Liver (tissue), 8 donors: ENCODE measurements at regions not wholly inside any gene's neighbourhood (a gene's known extent, or its start where the extent isn't known, plus 50 kb on each side); places are given as distances from the start of the nearest gene placed in this dataset.

Source experiments
- DNase-seq: peaks from one replicate; pipeline ENCODE4 v3.0.0-alpha.2; 2017; ENCODE audit warnings: low spot score
- H3K27ac ChIP-seq, 2 donors: one replicate each; pipeline ENCODE4 v1.7.0; 2013; ENCODE audit warnings: inconsistent platforms in 2 of 2, low read length in 2 of 2, control low read depth in 1 of 2, low read depth in 1 of 2, mild to moderate bottlenecking in 1 of 2
- H3K27me3 ChIP-seq, 4 donors: one replicate each; pipeline versions ENCODE4 v1.6.1 to v1.7.0; 2013; ENCODE audit warnings: low read length in 3 of 4, inconsistent platforms in 1 of 4, mild to moderate bottlenecking in 1 of 4, moderate library complexity in 1 of 4; ENCODE audit not compliant: control insufficient read depth in 4 of 4, insufficient read depth in 4 of 4
- H3K36me3 ChIP-seq, 4 donors: one replicate each; pipeline versions ENCODE4 v1.6.1 to v1.7.0; 2013; ENCODE audit warnings: low read length in 3 of 4, mild to moderate bottlenecking in 3 of 4, low read depth in 1 of 4, moderate library complexity in 1 of 4; ENCODE audit not compliant: control insufficient read depth in 4 of 4, insufficient read depth in 3 of 4
- H3K4me1 ChIP-seq, 4 donors: one replicate each; pipeline versions ENCODE4 v1.6.1 to v1.7.0; 2013; ENCODE audit warnings: low read length in 3 of 4, mild to moderate bottlenecking in 3 of 4, moderate library complexity in 1 of 4; ENCODE audit not compliant: control insufficient read depth in 4 of 4, insufficient read depth in 4 of 4
- H3K4me3 ChIP-seq, 3 donors: one replicate each; pipeline versions ENCODE4 v1.6.1 to v1.7.0; 2013; ENCODE audit warnings: low read length in 3 of 3, control low read depth in 1 of 3, low read depth in 1 of 3, mild to moderate bottlenecking in 1 of 3
- H3K9ac ChIP-seq, 2 donors: one replicate each; pipeline ENCODE4 v1.7.0; 2013; ENCODE audit warnings: low read length in 2 of 2, mild to moderate bottlenecking in 2 of 2, moderate library complexity in 2 of 2, control low read depth in 1 of 2, low read depth in 1 of 2
- H3K9me3 ChIP-seq, 4 donors: one replicate each; pipeline versions ENCODE4 v1.6.1 to v1.7.0; 2013; ENCODE audit warnings: low read length in 3 of 4; ENCODE audit not compliant: control insufficient read depth in 4 of 4
- EGR1 ChIP-seq, 2 donors: IDR thresholded peaks; 2 replicates each; pipeline ENCODE4 v1.6.1; 2016 to 2018; ENCODE audit warnings: antibody characterized with exemption in 2 of 2, low read depth in 2 of 2
- FOXA1 ChIP-seq: IDR thresholded peaks from 2 replicates; pipeline ENCODE4 v1.6.1; 2016; ENCODE audit warnings: antibody characterized with exemption
- FOXA2 ChIP-seq: IDR thresholded peaks from 2 replicates; pipeline ENCODE4 v1.6.1; 2016; ENCODE audit warnings: antibody characterized with exemption
- GABPA ChIP-seq, 2 donors: IDR thresholded peaks in 1 of 2; conservative IDR thresholded peaks in 1 of 2; 2 replicates each; pipeline ENCODE4 v1.6.1; 2016; ENCODE audit warnings: antibody characterized with exemption in 2 of 2, mild to moderate bottlenecking in 1 of 2, moderate library complexity in 1 of 2
- HNF4A ChIP-seq, 2 donors: conservative IDR thresholded peaks; 2 replicates each; pipeline ENCODE4 v1.6.1; 2016; ENCODE audit warnings: antibody characterized with exemption in 2 of 2, mild to moderate bottlenecking in 2 of 2
- HNF4G ChIP-seq: IDR thresholded peaks from 2 replicates; pipeline ENCODE4 v1.6.1; 2016; ENCODE audit warnings: antibody characterized with exemption
- JUND ChIP-seq, 2 donors: IDR thresholded peaks; 2 replicates each; pipeline ENCODE4 v1.6.1; 2016; ENCODE audit warnings: antibody characterized with exemption in 2 of 2
- NR2F2 ChIP-seq: IDR thresholded peaks from 2 replicates; pipeline ENCODE4 v1.6.1; 2016; ENCODE audit warnings: antibody characterized with exemption
- RAD21 ChIP-seq, 2 donors: IDR thresholded peaks; 2 replicates each; pipeline ENCODE4 v1.6.1; 2016; ENCODE audit warnings: antibody characterized with exemption in 2 of 2, mild to moderate bottlenecking in 2 of 2
- RXRA ChIP-seq, 2 donors: IDR thresholded peaks; 2 replicates each; pipeline ENCODE4 v1.6.1; 2017 to 2018; ENCODE audit warnings: antibody characterized with exemption in 2 of 2, mild to moderate bottlenecking in 1 of 2
- SP1 ChIP-seq: IDR thresholded peaks from 2 replicates; pipeline ENCODE4 v1.6.1; 2018; ENCODE audit warnings: antibody characterized with exemption, mild to moderate bottlenecking
- TAF1 ChIP-seq: conservative IDR thresholded peaks from 2 replicates; pipeline ENCODE4 v1.6.1; 2016; ENCODE audit warnings: antibody characterized with exemption, mild to moderate bottlenecking
- YY1 ChIP-seq: IDR thresholded peaks from 2 replicates; pipeline ENCODE4 v1.6.1; 2016; ENCODE audit warnings: antibody characterized with exemption, mild to moderate bottlenecking
- WGBS: extraction: QIAGEN DNeasy Blood & Tissue Kit; methylation state at CpG from one replicate; pipeline ENCODE4 v1.1.7; 2013; 5-methylcytosine and 5-hydroxymethylcytosine counted together
- TF ChIP-seq, protein P1 (sequence below): IDR thresholded peaks from 2 replicates; pipeline ENCODE4 v1.6.1; 2016; ENCODE audit warnings: antibody characterized with exemption, mild to moderate bottlenecking
- TF ChIP-seq, protein P2 (sequence below): IDR thresholded peaks from 2 replicates; pipeline ENCODE4 v1.6.1; 2016; ENCODE audit warnings: antibody characterized with exemption
- TF ChIP-seq, protein P3 (sequence below): IDR thresholded peaks from 2 replicates; pipeline ENCODE4 v1.6.1; 2016; ENCODE audit warnings: antibody characterized with exemption
- TF ChIP-seq, protein P4 (sequence below): fragments of 150-350 bp; IDR thresholded peaks from 2 replicates; pipeline ENCODE4 v1.5.1; 2017; ENCODE audit warnings: improper control_type of control experiment, low read depth, low read length; ENCODE audit not compliant: missing input control
- donor health status: healthy.
- donor health status: healthy.
- donor health status: healthy.
- donor health status: healthy.
- donor health status: healthy.

DNA sequence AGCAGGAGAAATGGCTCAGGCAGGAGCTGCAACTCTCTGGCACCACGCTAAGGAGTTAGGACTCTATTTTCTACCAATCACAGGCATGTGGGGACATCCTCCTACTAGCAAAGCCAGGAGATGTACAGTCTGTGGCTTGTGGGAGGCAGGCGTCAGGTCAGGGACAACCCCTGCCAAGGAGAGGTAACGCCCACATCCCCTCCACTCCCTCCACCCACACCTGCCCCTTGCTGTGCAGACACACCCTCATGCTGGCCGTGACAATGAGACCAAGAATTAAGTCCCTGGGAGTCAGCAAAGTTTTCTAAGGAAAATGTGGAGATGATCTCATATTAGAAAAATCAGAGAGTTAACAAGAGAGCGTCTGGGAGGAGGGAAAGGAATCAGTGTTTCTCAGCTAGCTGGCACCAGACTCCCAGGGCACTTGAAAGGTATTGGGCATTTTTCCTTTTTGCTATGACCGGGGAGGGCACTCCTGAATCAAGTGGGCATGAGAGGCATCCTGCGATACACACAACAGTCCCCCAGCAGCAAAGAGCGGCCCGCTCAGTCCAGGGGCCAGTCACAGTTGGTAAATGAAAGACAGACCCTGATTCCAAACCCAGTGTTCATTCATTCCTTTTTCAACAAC is 87.3 kb upstream of the RPL38 start:
- Histone ChIP-seq H3K4me1 (no peaks in the 10 kb centered on the region), H3K4me3 (no peak overlapping the region), H3K27me3 (peaks cover 0 to 7% (median 0%) of the 10 kb centered on the region in 4 donors), H3K9me3 (no peaks in the 10 kb centered on the region), H3K9ac (no peak overlapping the region), H3K36me3 (no peaks in the 10 kb centered on the region), H3K27ac (no peak overlapping the region)
- DNase-seq: no peak
- TF ChIP-seq GABPA (IDR thresholded peaks at IDR 0.05 in 1 of 2, conservative IDR thresholded peaks at IDR 0.05 in 1 of 2) (no peak), RXRA (IDR thresholded peaks at IDR 0.05) (no peak), RAD21 (IDR thresholded peaks at IDR 0.05) (no peak), JUND (IDR thresholded peaks at IDR 0.05) (no peak), NR2F2 (no peak), FOXA1 (no peak), EGR1 (IDR thresholded peaks at IDR 0.05; ENCODE audit: low read depth in 2 of 2) (no peak), TAF1 (no peak), FOXA2 (no peak)
- TF ChIP-seq, protein P1, sequence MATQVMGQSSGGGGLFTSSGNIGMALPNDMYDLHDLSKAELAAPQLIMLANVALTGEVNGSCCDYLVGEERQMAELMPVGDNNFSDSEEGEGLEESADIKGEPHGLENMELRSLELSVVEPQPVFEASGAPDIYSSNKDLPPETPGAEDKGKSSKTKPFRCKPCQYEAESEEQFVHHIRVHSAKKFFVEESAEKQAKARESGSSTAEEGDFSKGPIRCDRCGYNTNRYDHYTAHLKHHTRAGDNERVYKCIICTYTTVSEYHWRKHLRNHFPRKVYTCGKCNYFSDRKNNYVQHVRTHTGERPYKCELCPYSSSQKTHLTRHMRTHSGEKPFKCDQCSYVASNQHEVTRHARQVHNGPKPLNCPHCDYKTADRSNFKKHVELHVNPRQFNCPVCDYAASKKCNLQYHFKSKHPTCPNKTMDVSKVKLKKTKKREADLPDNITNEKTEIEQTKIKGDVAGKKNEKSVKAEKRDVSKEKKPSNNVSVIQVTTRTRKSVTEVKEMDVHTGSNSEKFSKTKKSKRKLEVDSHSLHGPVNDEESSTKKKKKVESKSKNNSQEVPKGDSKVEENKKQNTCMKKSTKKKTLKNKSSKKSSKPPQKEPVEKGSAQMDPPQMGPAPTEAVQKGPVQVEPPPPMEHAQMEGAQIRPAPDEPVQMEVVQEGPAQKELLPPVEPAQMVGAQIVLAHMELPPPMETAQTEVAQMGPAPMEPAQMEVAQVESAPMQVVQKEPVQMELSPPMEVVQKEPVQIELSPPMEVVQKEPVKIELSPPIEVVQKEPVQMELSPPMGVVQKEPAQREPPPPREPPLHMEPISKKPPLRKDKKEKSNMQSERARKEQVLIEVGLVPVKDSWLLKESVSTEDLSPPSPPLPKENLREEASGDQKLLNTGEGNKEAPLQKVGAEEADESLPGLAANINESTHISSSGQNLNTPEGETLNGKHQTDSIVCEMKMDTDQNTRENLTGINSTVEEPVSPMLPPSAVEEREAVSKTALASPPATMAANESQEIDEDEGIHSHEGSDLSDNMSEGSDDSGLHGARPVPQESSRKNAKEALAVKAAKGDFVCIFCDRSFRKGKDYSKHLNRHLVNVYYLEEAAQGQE: no peak
- TF ChIP-seq, protein P2, sequence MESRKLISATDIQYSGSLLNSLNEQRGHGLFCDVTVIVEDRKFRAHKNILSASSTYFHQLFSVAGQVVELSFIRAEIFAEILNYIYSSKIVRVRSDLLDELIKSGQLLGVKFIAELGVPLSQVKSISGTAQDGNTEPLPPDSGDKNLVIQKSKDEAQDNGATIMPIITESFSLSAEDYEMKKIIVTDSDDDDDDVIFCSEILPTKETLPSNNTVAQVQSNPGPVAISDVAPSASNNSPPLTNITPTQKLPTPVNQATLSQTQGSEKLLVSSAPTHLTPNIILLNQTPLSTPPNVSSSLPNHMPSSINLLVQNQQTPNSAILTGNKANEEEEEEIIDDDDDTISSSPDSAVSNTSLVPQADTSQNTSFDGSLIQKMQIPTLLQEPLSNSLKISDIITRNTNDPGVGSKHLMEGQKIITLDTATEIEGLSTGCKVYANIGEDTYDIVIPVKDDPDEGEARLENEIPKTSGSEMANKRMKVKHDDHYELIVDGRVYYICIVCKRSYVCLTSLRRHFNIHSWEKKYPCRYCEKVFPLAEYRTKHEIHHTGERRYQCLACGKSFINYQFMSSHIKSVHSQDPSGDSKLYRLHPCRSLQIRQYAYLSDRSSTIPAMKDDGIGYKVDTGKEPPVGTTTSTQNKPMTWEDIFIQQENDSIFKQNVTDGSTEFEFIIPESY: no peak
- TF ChIP-seq, protein P3, sequence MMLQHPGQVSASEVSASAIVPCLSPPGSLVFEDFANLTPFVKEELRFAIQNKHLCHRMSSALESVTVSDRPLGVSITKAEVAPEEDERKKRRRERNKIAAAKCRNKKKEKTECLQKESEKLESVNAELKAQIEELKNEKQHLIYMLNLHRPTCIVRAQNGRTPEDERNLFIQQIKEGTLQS: no peak
- TF ChIP-seq, protein P4, sequence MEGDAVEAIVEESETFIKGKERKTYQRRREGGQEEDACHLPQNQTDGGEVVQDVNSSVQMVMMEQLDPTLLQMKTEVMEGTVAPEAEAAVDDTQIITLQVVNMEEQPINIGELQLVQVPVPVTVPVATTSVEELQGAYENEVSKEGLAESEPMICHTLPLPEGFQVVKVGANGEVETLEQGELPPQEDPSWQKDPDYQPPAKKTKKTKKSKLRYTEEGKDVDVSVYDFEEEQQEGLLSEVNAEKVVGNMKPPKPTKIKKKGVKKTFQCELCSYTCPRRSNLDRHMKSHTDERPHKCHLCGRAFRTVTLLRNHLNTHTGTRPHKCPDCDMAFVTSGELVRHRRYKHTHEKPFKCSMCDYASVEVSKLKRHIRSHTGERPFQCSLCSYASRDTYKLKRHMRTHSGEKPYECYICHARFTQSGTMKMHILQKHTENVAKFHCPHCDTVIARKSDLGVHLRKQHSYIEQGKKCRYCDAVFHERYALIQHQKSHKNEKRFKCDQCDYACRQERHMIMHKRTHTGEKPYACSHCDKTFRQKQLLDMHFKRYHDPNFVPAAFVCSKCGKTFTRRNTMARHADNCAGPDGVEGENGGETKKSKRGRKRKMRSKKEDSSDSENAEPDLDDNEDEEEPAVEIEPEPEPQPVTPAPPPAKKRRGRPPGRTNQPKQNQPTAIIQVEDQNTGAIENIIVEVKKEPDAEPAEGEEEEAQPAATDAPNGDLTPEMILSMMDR: no peak
- WGBS: 47% methylated on average over 9 of the region's 9 CpGs

DNA sequence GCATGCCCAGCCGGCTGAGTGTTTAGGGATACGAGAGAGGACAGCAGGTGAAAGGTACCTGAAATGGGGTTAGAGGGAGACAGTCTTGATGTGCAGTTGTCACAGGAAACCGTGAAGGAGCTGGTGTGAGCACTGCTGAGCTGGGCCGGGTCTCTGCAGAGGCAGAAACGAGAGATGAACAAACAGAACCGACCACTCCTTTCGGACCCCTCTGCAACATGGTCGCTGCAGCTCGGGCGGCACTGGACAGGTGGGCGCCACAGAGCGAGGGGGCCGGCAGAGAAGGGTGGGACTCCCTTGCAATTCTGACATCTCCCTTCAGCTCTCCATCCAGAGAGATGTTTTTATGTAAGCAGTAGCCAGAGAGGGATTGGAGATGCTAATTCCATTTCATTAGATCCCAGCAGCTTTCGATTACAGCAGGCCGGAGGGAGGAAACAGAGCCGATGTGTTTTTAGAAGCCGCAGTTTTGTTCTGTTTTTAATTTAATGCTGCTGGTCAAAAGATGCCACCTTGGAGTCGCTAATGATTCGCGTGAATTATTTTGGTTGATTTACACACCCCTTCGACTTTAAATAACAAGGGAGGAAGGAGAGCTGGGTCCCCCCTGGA is 86.3 kb upstream of the RPL38 start:
- TF ChIP-seq EGR1 (IDR thresholded peaks at IDR 0.05; ENCODE audit: low read depth in 2 of 2) (no peak), SP1 (no peak), RAD21 (IDR thresholded peaks at IDR 0.05) (no peak), HNF4G (no peak), FOXA1 (no peak), RXRA (IDR thresholded peaks at IDR 0.05) (no peak), TAF1 (no peak), HNF4A (conservative IDR thresholded peaks at IDR 0.05) (no peak), JUND (IDR thresholded peaks at IDR 0.05) (no peak), GABPA (IDR thresholded peaks at IDR 0.05 in 1 of 2, conservative IDR thresholded peaks at IDR 0.05 in 1 of 2) (no peak), YY1 (no peak)
- TF ChIP-seq, protein P2: no peak
- TF ChIP-seq, protein P3: no peak
- TF ChIP-seq, protein P1: no peak
- peaks cover 0 to 7% (median 0%) of the 10 kb centered on the region in 4 donors for H3K27me3 ChIP-seq
- no peak overlapping the region for H3K27ac ChIP-seq
- no peak for DNase-seq
- WGBS: 69% methylated on average over 21 of the region's 21 CpGs
- no peak overlapping the region for H3K9ac ChIP-seq
- H3K36me3 ChIP-seq: no peaks in the 10 kb centered on the region
- H3K4me1 ChIP-seq: no peaks in the 10 kb centered on the region
- no peak overlapping the region for H3K4me3 ChIP-seq
- H3K9me3 ChIP-seq: no peaks in the 10 kb centered on the region
